IPS DF 4.7 (cell line): ENCODE measurements at regions not wholly inside any gene's neighbourhood (a gene's known extent, or its start where the extent isn't known, plus 50 kb on each side); places are given as distances from the start of the nearest gene placed in this dataset.
"Not testable (repeated sequence)": the region's sequence is repeated elsewhere in the genome, so short reads cannot be mapped to it uniquely, and the experiment has no call there.

Experiments
- DNase-seq: peaks from one replicate; pipeline ENCODE4 v3.0.0-alpha.2; 2013; ENCODE audit warnings: low spot score; ENCODE audit errors: extremely low read depth

- no peak for DNase-seq
Observed at GRCh38 chr16:54734156-54734555, 196.5 kb upstream of the IRX5 start.

- not testable (repeated sequence) for DNase-seq
Observed at GRCh38 chr16:54727696-54728095, 203.0 kb upstream of the IRX5 start.

GRCh38 chr16:54724346-54724925 lies 206.2 kb upstream of the IRX5 start:
- no peak for DNase-seq

GRCh38 chr16:54722210-54722676 lies 208.4 kb upstream of the IRX5 start:
- no peak for DNase-seq

- no peak for DNase-seq
Observed at GRCh38 chr16:54720259-54720658, 210.4 kb upstream of the IRX5 start.

GRCh38 chr16:54719624-54720023 lies 211.0 kb upstream of the IRX5 start:
- DNase-seq = no peak

GRCh38 chr16:54718376-54718775 lies 212.3 kb upstream of the IRX5 start:
- DNase-seq = no peak

GRCh38 chr16:54715011-54715410 lies 215.7 kb upstream of the IRX5 start:
- no peak for DNase-seq

- DNase-seq = no peak
Observed at GRCh38 chr16:54712866-54713265, 217.8 kb upstream of the IRX5 start.

GRCh38 chr16:54707813-54708212 lies 222.9 kb upstream of the IRX5 start:
- no peak for DNase-seq

- DNase-seq = no peak
Observed at GRCh38 chr16:54706406-54706805, 224.3 kb upstream of the IRX5 start.

GRCh38 chr16:54703339-54703738 lies 227.3 kb upstream of the IRX5 start:
- DNase-seq = no peak

GRCh38 chr16:54699656-54700055 lies 231.0 kb upstream of the IRX5 start:
- DNase-seq = no peak

GRCh38 chr16:54697677-54698076 lies 233.0 kb upstream of the IRX5 start:
- DNase-seq = no peak

GRCh38 chr16:54696970-54697369 lies 233.7 kb upstream of the IRX5 start:
- DNase-seq = no peak

- DNase-seq = no peak
Observed at GRCh38 chr16:54696522-54696921, 234.1 kb upstream of the IRX5 start.

- DNase-seq = no peak
Observed at GRCh38 chr16:54694651-54695050, 236.0 kb upstream of the IRX5 start.

- no peak for DNase-seq
Observed at GRCh38 chr16:54693864-54694263, 236.8 kb upstream of the IRX5 start.

GRCh38 chr16:54690710-54691109 lies 240.0 kb upstream of the IRX5 start:
- DNase-seq = no peak

GRCh38 chr16:54690306-54690705 lies 240.4 kb upstream of the IRX5 start:
- no peak for DNase-seq

GRCh38 chr16:54689072-54689865 lies 241.4 kb upstream of the IRX5 start:
- no peak for DNase-seq

- no peak for DNase-seq
Observed at GRCh38 chr16:54688339-54688738, 242.3 kb upstream of the IRX5 start.
